Vagina (tissue), 2 donors: ENCODE measurements at regions not wholly inside any gene's neighbourhood (a gene's known extent, or its start where the extent isn't known, plus 50 kb on each side); places are given as distances from the start of the nearest gene placed in this dataset.

Source experiments
- POLR2A ChIP-seq, 2 donors: fragments of 450-650 bp; IDR thresholded peaks; one replicate each; pipeline ENCODE4 v1.6.1; 2017; ENCODE audit warnings: antibody characterized with exemption in 2 of 2, mild to moderate bottlenecking in 2 of 2, moderate library complexity in 2 of 2
- POLR2AphosphoS5 ChIP-seq, 2 donors: sonication (generic); formaldehyde crosslinking; IDR thresholded peaks; one replicate each; pipeline ENCODE4 v1.9.0; 2017; ENCODE audit warnings: antibody characterized with exemption in 2 of 2, mild to moderate bottlenecking in 2 of 2, low read depth in 1 of 2; ENCODE audit not compliant: insufficient read depth in 1 of 2

GRCh38 chr5:40273936-40274335 is 405.8 kb upstream of the PTGER4 start:
- TF ChIP-seq POLR2A (IDR thresholded peaks at IDR 0.05) (no peak), POLR2AphosphoS5 (IDR thresholded peaks at IDR 0.05; ENCODE audit: insufficient read depth in 1 of 2, low read depth in 1 of 2) (no peak)
